PC-3 (cell line): ENCODE measurements at regions not wholly inside any gene's neighbourhood (a gene's known extent, or its start where the extent isn't known, plus 50 kb on each side); places are given as distances from the start of the nearest gene placed in this dataset.

Source experiments
- EZH2 ChIP-seq: fragments of 300-600 bp; sonication (generic); IDR thresholded peaks from one replicate; pipeline ENCODE4 v1.6.1; 2017; ENCODE audit warnings: antibody characterized with exemption, mild to moderate bottlenecking, low read length; ENCODE audit not compliant: unreplicated experiment
- TF ChIP-seq, protein P1 (sequence below): fragments of 300-600 bp; sonication (generic); conservative IDR thresholded peaks from 2 replicates; pipeline ENCODE4 v1.5.1; 2017; ENCODE audit warnings: antibody characterized with exemption, low read depth, mild to moderate bottlenecking, low read length

- TF ChIP-seq, protein P1, sequence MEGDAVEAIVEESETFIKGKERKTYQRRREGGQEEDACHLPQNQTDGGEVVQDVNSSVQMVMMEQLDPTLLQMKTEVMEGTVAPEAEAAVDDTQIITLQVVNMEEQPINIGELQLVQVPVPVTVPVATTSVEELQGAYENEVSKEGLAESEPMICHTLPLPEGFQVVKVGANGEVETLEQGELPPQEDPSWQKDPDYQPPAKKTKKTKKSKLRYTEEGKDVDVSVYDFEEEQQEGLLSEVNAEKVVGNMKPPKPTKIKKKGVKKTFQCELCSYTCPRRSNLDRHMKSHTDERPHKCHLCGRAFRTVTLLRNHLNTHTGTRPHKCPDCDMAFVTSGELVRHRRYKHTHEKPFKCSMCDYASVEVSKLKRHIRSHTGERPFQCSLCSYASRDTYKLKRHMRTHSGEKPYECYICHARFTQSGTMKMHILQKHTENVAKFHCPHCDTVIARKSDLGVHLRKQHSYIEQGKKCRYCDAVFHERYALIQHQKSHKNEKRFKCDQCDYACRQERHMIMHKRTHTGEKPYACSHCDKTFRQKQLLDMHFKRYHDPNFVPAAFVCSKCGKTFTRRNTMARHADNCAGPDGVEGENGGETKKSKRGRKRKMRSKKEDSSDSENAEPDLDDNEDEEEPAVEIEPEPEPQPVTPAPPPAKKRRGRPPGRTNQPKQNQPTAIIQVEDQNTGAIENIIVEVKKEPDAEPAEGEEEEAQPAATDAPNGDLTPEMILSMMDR, result no peak
- no peak for TF ChIP-seq EZH2
Measured at GRCh38 chr7:153023194-153023592, 263.6 kb downstream of the ACTR3B start.
